GM21367 (cell line): ENCODE measurements at regions not wholly inside any gene's neighbourhood (a gene's known extent, or its start where the extent isn't known, plus 50 kb on each side); places are given as distances from the start of the nearest gene placed in this dataset.

Experiments used
- ATAC-seq: cut with Tn5 transposase; IDR thresholded peaks from one replicate; pipeline ENCODE4 v1.9.1; 2021; ENCODE audit not compliant: unreplicated experiment

- no peak for ATAC-seq
These were observed 758.1 kb downstream of the MED13L start for GRCh38 chr12:115519359-115519758.

GRCh38 chr12:115517913-115518312, 759.6 kb downstream of the MED13L start:
- no peak for ATAC-seq

DNA sequence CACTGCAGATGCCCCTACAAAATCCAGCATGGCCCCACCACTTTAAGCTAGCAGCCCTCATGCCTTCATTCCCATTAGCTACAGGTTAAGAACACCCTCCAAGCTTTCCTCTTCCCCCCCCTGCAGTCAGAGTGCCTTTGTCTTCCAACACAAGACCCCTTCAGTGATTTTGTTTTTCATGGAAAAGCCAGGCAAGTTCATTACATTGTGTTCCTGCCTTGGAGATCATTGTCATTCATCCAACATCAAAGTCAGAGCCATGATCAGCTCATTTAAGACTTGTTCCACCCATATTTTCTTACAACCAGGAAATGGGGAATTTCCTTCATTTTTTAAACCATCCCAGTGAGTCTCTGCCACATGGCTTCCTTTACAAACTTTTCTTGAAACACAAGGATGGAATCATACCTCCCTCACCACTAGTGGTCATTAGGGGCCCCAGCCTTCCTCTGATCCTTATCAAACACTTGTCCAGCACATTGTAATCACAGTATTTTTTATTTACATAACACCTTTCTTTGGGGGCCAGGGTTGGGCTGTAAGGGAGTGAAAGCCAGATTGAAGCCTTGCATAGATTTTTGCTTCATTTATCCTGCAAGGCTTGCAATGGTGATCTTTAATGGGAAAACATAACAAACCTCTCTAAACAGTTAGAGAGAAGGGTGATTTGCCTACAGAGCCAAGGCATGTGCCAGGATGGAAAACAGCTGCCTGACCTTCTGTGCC, 765.3 kb downstream of the MED13L start:
- no peak for ATAC-seq

DNA sequence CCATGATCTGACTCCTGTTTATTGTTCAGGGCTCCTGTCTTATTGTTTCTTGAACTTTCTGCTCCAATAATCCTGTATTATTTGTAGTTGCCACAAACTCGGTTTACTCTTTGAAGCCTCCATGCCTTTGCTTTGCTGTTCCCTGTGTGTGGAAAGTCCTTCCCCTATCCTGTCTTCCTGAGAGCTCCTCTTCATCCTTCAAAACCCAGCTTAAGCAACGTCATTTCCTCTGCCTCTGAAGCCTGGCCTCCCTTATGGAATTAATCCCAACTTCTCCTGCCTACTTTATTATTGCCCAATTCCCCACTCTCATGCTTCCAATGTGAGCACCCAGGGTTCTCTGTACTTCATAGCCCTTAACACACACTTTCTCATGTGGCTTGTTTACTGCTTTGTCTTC, 766.2 kb downstream of the MED13L start:
- ATAC-seq, result no peak

GRCh38 chr12:115508990-115509389, 768.5 kb downstream of the MED13L start:
- no peak for ATAC-seq

DNA sequence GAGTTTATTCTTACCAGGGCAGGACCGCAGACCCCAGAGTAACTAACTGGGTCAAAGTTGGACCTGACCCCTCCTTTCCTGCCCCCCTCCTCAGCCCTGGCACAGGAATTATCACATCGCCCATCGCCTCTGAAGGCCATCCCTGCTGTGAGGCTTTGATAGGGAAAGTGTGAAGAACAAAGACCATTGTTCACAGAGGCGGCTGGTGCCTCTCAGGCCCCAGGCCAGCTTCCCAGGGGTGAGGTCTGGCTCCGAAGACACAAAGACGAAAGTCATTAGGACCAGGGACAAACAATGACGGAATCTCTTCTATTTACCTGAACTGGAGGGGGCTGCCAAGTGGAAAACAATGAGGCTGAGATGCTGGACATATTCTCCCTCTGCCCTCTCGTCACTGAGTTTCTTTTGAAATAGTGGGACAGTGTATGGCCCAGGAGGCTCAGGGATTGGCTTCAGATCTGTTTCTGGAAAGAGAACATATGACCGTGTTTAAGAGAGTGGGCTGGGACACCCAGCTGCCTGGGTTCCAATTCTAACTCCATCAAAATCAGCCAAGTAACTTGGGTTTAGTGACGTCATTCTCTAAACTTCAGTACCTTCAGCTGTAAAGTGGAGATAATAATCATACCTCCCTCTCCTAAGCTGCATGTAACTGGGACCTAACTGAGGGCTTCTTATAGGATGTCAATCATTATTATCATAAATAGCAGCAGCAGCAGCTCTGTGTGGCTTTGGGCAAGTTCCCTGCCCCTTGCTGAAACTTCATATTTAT, 769.4 kb downstream of the MED13L start:
- no peak for ATAC-seq

GRCh38 chr12:115507560-115507889, 770.0 kb downstream of the MED13L start:
- no peak for ATAC-seq

- ATAC-seq, result no peak
These were observed 770.5 kb downstream of the MED13L start for GRCh38 chr12:115506822-115507559.

- ATAC-seq, result peak; percentile 68
These were observed 772.9 kb downstream of the MED13L start for GRCh38 chr12:115504306-115505290.

GRCh38 chr12:115500872-115501271, 776.6 kb downstream of the MED13L start:
- no peak for ATAC-seq

GRCh38 chr12:115495300-115495699, 782.2 kb downstream of the MED13L start:
- ATAC-seq, result no peak

GRCh38 chr12:115492553-115492952, 784.9 kb downstream of the MED13L start:
- no peak for ATAC-seq

DNA sequence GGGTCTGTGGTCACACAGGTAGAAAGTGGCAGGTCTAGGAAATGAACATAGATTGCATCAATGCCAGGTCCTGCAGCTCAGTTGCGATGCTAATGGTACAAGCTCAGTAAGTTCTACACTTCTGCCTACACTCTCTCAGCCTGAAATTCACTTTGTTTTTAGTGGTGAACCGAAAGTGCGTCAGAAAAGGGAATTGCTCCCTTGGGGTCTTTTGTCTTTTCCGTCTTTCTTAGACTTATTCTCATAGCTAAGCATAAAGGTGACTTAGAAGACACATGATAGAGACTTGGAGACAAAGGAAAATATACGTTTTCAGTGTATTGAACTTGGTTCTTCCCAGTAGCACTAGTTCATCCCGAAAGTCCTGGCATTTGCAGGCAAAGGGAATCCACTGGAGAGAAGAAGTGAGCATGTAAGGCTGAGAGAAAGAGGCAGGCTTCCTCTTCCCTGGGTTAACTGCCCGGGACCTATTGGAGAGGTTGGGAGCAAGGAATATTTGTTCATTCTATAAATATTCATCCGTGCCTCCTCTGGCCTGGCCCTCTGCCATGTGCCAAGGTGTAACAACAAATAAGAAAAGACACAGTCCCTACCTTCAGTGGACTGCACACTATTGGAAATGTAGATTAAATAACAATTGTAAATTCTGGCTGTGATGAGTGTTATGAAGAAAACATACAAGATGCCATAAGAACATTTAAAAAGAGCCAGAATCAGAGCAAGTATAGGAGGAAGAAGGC, 785.8 kb downstream of the MED13L start:
- no peak for ATAC-seq

DNA sequence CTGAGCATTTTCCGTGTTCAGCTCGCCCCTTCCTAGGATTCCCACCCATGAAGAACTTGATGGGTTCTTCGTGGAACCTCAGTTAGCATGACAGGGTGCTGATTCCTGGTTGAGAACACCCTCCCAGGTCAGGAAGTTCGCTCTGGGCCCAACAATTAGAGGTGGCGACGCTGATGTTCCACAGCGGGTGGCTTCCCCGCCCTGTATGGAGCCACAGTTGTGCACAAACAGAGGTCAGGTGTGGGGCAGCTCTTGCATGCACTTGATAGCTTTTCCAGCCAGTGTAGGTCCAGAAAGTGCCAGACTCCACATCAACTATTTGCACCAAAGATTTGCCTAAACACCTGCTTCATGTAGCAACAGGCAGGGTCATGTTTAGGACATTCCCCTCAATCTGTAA, 788.2 kb downstream of the MED13L start:
- no peak for ATAC-seq

DNA sequence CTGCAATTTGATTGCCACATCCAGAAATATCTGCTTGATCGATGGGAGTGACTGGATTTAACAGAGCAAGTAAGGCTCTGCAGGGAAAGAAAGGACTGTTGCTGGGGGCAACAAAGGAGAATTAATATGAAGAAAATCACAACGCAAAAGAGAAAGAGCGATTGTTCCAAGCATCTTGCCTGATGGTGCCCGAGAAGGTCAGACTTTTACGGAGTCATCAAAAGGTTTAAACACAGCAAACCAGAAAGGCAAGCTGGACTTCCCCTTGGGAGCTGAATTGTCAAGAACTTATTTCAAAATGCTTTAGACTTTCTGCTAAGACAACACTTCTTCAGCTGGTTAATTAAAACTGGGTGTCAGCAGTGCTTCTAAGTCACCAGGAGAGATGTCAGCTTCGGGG, 791.5 kb downstream of the MED13L start:
- no peak for ATAC-seq

DNA sequence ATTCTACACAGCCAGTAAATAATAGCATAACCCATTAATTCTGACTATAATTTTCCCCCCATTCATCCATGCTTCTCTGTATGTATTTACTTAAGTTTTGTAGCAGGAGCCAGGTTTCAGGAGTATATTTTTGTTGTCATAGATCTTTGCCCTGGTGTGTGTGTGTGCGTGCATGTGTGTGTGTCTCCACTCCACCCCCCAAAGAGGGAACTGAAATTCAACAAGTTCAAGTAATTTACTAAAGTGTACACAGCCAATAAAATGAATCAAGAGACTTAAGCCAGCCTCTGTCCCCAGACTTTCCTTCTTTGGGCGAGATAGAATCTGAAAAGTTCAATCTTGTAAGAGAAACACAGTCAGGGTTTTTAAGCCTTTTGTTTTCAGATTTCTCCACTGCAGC, 792.0 kb downstream of the MED13L start:
- ATAC-seq, result no peak

- no peak for ATAC-seq
These were observed 794.5 kb downstream of the MED13L start for GRCh38 chr12:115482943-115483342.

GRCh38 chr12:115481141-115481540, 796.4 kb downstream of the MED13L start:
- no peak for ATAC-seq

DNA sequence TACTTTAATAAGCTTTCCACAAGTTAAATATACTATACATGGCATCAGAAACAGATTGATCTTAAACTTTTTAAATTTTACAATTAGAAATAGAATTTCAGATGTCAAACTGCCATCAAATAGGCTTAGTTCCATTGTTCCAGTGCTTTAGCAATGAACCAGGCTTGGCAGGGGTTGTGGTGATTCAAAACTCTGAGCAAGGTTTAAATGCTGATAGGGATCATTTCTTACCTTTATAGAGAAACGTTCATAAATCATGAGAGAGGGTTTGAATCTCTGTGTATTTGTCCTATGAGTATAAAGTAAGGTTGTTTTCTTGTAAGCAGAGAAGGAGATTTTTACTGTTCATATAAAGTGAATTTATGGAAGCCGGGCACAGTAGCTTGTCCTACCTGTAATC, 794.5 kb upstream of the TBX3 start:
- no peak for ATAC-seq
